OCI-LY1 (cell line): ENCODE measurements at regions not wholly inside any gene's neighbourhood (a gene's known extent, or its start where the extent isn't known, plus 50 kb on each side); places are given as distances from the start of the nearest gene placed in this dataset.

Experiments used
- H2AFZ ChIP-seq: fragments of 200-600 bp; sonication (generic), shearing (Covaris generic); 2 replicates; pipeline ENCODE4 v1.6.0; 2014; ENCODE audit warnings: antibody characterized with exemption, mild to moderate bottlenecking, low read length
- H3F3A ChIP-seq: fragments of 200-600 bp; sonication (generic), shearing (Covaris generic); 2 replicates; pipeline ENCODE4 v1.6.0; 2014; ENCODE audit warnings: mild to moderate bottlenecking, antibody characterized with exemption, low read length, moderate library complexity; ENCODE audit not compliant: insufficient read depth
- H3K27ac ChIP-seq: fragments of 200-600 bp; sonication (generic); 2 replicates; pipeline ENCODE4 v1.5.1; 2014; ENCODE audit warnings: low read length, mixed run types, mild to moderate bottlenecking, low read depth; ENCODE audit not compliant: poor library complexity, severe bottlenecking
- H3K27me3 ChIP-seq: fragments of 200-600 bp; sonication (generic); 2 replicates; pipeline ENCODE4 v1.6.0; 2014; ENCODE audit warnings: antibody characterized with exemption, mild to moderate bottlenecking, low read length, moderate library complexity; ENCODE audit not compliant: insufficient read depth
- H3K36me3 ChIP-seq: fragments of 200-600 bp; sonication (generic); 2 replicates; pipeline ENCODE4 v1.6.1; 2014; ENCODE audit warnings: mild to moderate bottlenecking, antibody characterized with exemption, low read length, moderate library complexity, mixed read lengths; ENCODE audit not compliant: insufficient read depth
- H3K4me1 ChIP-seq: fragments of 200-600 bp; sonication (generic); 2 replicates; pipeline ENCODE4 v1.5.1; 2014; ENCODE audit warnings: mild to moderate bottlenecking, low read length, moderate library complexity; ENCODE audit not compliant: insufficient read depth, severe bottlenecking
- H3K4me2 ChIP-seq: fragments of 200-600 bp; sonication (generic), shearing (Covaris generic); 2 replicates; pipeline ENCODE4 v1.6.1; 2014; ENCODE audit warnings: low read length
- H3K4me3 ChIP-seq: fragments of 200-600 bp; sonication (generic); 2 replicates; pipeline ENCODE4 v1.5.1; 2014; ENCODE audit warnings: low read length, low read depth, mild to moderate bottlenecking, mixed read lengths; ENCODE audit not compliant: poor library complexity, severe bottlenecking
- H3K79me2 ChIP-seq: fragments of 200-600 bp; shearing (Covaris generic); 2 replicates; pipeline ENCODE4 v1.6.1; 2016; ENCODE audit warnings: mixed run types, low read length, mixed read lengths; ENCODE audit not compliant: insufficient read depth
- H3K9ac ChIP-seq: fragments of 200-600 bp; sonication (generic), shearing (Covaris generic); 2 replicates; pipeline ENCODE4 v1.6.1; 2014; ENCODE audit warnings: mild to moderate bottlenecking, low read length, mixed read lengths
- H3K9me2 ChIP-seq: fragments of 200-600 bp; sonication (generic), shearing (Covaris generic); 2 replicates; pipeline ENCODE4 v1.6.1; 2014; ENCODE audit warnings: low read depth, mild to moderate bottlenecking, low read length, mixed read lengths
- H3K9me3 ChIP-seq: fragments of 200-600 bp; shearing (Covaris generic); 2 replicates; pipeline ENCODE4 v1.6.1; 2014; ENCODE audit warnings: low read length, mixed read lengths
- H4K20me1 ChIP-seq: fragments of 200-600 bp; sonication (generic), shearing (Covaris generic); 2 replicates; pipeline ENCODE4 v1.6.0; 2016; ENCODE audit warnings: mild to moderate bottlenecking, low read length; ENCODE audit not compliant: insufficient read depth
- CTCF ChIP-seq: fragments of 200-600 bp; sonication (generic), shearing (Covaris generic); IDR thresholded peaks from 2 replicates; pipeline ENCODE4 v1.5.1; 2017; ENCODE audit warnings: mild to moderate bottlenecking, antibody characterized with exemption, low read length, moderate library complexity, mixed read lengths
- EZH2 ChIP-seq: fragments of 200-600 bp; sonication (generic), shearing (Covaris generic); IDR thresholded peaks from 2 replicates; pipeline ENCODE4 v1.8.0; 2017; ENCODE audit warnings: borderline replicate concordance, mixed run types, mild to moderate bottlenecking, antibody characterized with exemption, low read length, moderate library complexity, mixed read lengths

DNA sequence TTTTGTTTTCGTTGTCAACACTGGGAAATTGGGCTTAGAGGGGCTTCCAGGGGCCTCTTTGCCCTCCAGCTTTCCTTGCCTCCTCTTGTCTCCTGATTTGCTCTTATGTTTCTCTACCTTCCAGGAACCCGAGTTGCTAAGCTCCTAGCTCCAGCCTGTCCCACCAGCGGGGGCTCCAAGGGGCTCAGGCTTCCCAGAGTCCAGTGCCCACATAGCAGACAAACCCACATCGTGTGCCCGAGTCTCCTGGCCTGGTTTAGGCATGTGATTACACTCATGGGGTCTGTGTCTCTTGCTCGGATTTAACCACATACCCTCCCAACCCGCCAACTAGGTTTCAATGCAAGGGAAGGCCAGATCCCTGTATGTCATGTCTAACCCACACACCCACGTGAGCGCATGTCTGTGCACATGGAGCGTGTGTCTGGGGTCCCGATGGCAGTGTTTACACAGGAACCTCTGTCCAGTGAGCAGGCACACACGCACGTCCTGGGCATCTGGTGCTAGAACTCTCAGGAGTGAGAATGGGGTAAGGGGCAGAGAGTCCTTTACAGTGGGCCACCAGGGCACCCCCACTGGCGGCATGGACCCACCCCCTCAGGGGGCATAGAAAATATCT lies 76.1 kb upstream of the MED9 start:
- Histone ChIP-seq H4K20me1 (no peaks in the 10 kb centered on the region), H3K4me1 (peaks cover 34% of the 10 kb centered on the region), H3K9me2 (no peaks in the 10 kb centered on the region), H3K4me3 (no peak overlapping the region), H3K79me2 (no peaks in the 10 kb centered on the region), H3K9ac (no peak overlapping the region), H3K27me3 (peaks cover 4% of the 10 kb centered on the region), H3K36me3 (no peaks in the 10 kb centered on the region), H3F3A (no peaks in the 10 kb centered on the region), H3K27ac (no peak overlapping the region), H3K9me3 (no peaks in the 10 kb centered on the region), H2AFZ (no peak overlapping the region), H3K4me2 (no peak overlapping the region)
- no peak for TF ChIP-seq EZH2
- TF ChIP-seq CTCF: no peak

DNA sequence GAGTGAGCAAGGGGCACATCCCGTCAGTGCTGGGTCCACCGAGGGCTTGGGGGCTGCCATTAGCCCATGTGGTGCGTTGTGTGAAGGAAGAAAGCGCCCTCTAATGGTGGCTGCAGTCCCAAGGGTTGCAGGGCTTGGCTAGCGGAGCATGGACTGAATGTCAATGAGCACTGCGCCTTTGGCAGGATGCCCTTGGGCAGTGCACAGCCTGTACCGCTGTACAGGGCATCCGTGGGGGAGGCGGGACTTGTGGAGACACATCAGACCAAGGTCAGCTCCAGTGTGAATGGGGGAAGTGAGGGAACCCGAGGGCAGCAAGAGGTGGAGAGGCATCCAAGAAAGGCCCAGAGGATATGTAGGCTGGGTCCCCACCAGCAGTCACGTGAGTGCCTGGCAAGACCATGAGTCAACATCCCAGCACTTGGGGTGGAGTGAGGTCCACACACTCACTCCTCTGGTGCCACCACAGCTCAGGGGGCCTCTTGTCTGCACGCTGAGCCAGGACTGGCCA lies 75.5 kb upstream of the MED9 start:
- Histone ChIP-seq H4K20me1 (no peaks in the 10 kb centered on the region), H3K79me2 (no peaks in the 10 kb centered on the region), H3K4me3 (no peak overlapping the region), H3K9me2 (no peaks in the 10 kb centered on the region), H3K36me3 (no peaks in the 10 kb centered on the region), H3F3A (no peaks in the 10 kb centered on the region), H3K27ac (no peak overlapping the region), H3K9me3 (no peaks in the 10 kb centered on the region), H3K4me2 (no peak overlapping the region), H2AFZ (no peak overlapping the region), H3K27me3 (peaks cover 4% of the 10 kb centered on the region; the same call in 1 of the 2 replicates), H3K4me1 (peaks cover 34% of the 10 kb centered on the region), H3K9ac (no peak overlapping the region)
- peak; percentile 73 for TF ChIP-seq CTCF
- no peak for TF ChIP-seq EZH2

- H3K27ac ChIP-seq: no peak overlapping the region
- no peak for TF ChIP-seq CTCF
- TF ChIP-seq EZH2: no peak
- H3K36me3 ChIP-seq: no peaks in the 10 kb centered on the region
- no peak overlapping the region for H3K9ac ChIP-seq
- H4K20me1 ChIP-seq: no peaks in the 10 kb centered on the region
- no peak overlapping the region for H3K4me2 ChIP-seq
- no peaks in the 10 kb centered on the region for H3K9me2 ChIP-seq
- no peaks in the 10 kb centered on the region for H3F3A ChIP-seq
- no peak overlapping the region for H3K4me3 ChIP-seq
- H3K27me3 ChIP-seq: no peaks in the 10 kb centered on the region
- H3K9me3 ChIP-seq: no peaks in the 10 kb centered on the region
- H3K79me2 ChIP-seq: no peaks in the 10 kb centered on the region
- peaks cover 34% of the 10 kb centered on the region for H3K4me1 ChIP-seq
- no peak overlapping the region for H2AFZ ChIP-seq
These were observed 74.2 kb upstream of the MED9 start for GRCh38 chr17:17402558-17402957.
